HG02798 (cell line): ENCODE measurements at regions not wholly inside any gene's neighbourhood (a gene's known extent, or its start where the extent isn't known, plus 50 kb on each side); places are given as distances from the start of the nearest gene placed in this dataset.
"Not testable (repeated sequence)": the region's sequence is repeated elsewhere in the genome, so short reads cannot be mapped to it uniquely, and the experiment has no call there.

Experiments used
- ATAC-seq: cut with Tn5 transposase; IDR thresholded peaks from one replicate; pipeline ENCODE4 v1.9.1; 2021; ENCODE audit warnings: mild to moderate bottlenecking; ENCODE audit not compliant: unreplicated experiment, poor library complexity

DNA sequence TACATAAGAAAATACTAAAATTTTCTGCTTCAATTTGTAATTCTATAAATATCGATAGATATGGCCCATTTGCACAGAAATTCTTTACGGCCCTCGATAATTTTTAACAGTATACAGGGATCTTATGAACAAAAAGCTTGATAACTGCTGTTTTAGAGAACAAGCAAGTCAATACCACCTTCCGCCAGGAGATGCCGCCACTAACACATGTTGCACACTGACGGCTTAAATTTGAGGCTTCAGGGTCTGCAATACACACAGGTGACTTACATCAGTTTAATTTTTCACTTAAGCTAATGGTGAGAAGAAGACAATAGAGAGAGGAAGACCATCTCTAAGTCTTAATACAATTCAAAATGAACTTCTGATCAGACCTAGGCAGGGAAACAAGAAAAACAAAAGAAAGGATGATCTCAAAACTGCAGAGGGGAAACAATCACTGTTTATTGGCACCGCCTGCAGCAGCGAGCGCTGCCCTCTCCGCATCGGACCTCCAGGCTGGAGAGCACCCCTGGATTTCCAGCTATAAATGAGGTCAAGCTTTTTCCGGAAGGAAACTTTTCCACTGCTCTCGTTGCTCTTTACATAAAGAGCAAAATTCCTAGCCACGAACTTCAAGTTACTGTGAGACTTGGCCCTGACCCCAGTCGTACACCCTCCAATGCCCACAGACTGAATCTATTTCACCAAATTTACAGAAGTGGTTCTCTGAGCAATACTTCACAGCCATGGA is 53.9 kb downstream of the OTOR start:
- peak; percentile 71 for ATAC-seq

- ATAC-seq, result no peak
These were observed 54.4 kb downstream of the OTOR start for GRCh38 chr20:16802652-16802935.

GRCh38 chr20:16803965-16804792 is 56.0 kb downstream of the OTOR start:
- ATAC-seq, result no peak

GRCh38 chr20:16804793-16805187 is 56.6 kb downstream of the OTOR start:
- ATAC-seq, result no peak

- no peak for ATAC-seq
These were observed 57.9 kb downstream of the OTOR start for GRCh38 chr20:16806061-16806460.

GRCh38 chr20:16806886-16807285 is 58.7 kb downstream of the OTOR start:
- ATAC-seq, result no peak

- no peak for ATAC-seq
These were observed 60.6 kb downstream of the OTOR start for GRCh38 chr20:16808796-16809195.

DNA sequence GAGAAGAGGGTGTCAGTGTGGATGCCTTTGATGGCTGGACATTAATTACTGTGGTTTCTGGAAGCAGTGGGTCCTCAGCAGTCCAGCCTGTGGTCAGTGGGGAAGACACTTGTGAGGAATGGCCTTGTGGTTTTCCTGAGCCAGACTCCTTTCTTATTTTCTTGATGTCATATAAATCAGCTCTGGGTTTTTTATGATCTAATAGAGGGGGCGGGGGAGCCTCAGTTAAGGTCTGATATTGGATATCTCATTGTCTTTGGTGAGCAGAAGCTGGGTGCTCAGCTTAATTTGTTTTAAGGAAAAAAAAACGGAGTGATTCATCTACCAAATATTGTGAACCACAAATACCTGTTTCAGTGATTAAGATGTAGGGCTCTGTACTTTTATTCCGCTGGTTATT is 62.1 kb downstream of the OTOR start:
- no peak for ATAC-seq

GRCh38 chr20:16816192-16816591 is 68.0 kb downstream of the OTOR start:
- ATAC-seq, result no peak

DNA sequence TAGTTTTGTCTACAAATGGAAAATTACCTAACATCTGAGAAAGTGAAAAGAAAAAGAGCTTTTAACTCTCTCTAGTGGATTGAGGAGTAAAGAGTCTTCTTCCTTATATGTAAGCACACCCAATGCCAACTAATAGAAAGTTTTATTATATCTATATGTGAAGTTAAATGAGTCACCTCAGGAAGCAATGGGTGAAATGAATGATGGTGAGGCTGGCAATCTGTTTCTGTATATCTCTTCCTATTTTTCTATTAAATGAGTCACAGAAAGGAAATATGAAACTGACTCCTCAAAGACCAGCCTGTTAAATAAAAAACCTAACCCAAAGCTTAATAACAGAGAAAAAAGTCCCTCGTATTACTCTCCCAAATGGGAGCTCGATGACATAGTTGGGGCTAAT is 71.3 kb downstream of the OTOR start:
- ATAC-seq, result no peak

GRCh38 chr20:16821211-16822089 is 73.3 kb downstream of the OTOR start:
- ATAC-seq, result peak; percentile 73

GRCh38 chr20:16824664-16825063 is 76.5 kb downstream of the OTOR start:
- ATAC-seq, result no peak

DNA sequence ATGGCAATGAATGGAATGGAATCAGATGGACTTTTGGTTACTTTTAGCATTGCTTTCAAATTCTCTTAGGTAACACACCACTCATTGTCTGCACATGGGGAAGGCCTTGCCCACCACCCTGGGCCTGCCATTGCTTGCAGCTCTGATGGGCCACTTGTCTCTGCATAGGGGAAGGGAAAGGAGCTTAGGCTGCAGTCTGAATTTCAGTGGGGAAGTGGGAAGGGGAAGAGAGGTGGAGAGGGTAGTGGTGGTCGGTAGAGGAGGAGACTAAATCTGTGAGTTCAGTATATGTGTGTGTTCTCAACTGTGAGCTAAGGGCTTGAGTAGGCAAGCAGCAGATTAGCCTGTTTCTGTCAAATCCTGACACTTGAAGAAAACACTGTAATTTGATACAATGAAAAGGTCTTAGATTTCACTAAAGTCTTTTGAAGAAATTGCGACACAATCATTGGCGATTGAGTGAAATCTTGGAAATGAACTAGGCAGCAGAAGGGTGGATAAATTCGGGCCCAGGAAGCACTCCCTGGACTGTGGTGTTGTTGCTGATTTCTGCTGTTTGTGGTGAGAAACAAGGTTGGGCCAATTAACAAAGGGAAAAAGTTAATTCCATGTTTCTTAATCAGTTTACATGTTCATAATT is 80.6 kb downstream of the OTOR start:
- no peak for ATAC-seq

DNA sequence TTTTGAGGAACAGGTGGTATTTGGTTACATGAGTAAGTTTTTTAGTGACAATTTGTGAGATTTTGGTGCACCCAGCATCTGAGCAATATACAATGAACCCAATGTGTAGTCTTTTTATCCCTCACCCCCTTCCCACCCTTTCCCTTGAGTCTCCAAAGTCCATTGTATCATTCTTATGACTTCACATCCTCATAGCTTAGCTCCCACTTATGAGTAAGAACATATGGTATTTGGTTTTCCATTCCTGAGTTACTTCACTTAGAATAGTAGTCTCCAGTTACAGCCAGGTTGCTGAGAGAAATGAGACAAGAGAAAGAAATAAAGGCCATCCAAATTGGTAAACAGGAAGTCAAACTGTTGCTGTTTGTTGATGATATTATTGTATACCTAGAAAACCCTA is 87.5 kb downstream of the OTOR start:
- not testable (repeated sequence) for ATAC-seq

GRCh38 chr20:16842486-16843120 is 94.4 kb downstream of the OTOR start:
- no peak for ATAC-seq

DNA sequence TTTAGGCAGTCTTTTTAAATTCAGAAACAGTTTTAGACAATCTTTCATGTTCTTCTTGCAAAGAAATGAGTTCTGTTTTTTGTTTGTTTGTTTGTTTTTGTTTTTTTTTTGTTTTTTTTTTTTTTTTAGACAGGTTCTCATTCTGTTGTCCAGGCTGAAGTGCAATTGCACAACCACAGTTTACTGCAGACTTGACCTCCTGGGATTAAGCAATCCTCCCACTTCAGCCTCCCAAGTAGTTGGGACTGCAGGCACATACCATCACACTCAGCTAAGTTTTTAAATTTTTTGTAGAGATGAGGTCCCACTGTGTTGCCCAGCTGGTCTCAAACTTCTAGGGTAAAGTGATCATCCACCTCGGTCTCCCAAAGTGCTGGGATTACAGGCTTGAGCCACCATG is 96.2 kb downstream of the OTOR start:
- no peak for ATAC-seq

DNA sequence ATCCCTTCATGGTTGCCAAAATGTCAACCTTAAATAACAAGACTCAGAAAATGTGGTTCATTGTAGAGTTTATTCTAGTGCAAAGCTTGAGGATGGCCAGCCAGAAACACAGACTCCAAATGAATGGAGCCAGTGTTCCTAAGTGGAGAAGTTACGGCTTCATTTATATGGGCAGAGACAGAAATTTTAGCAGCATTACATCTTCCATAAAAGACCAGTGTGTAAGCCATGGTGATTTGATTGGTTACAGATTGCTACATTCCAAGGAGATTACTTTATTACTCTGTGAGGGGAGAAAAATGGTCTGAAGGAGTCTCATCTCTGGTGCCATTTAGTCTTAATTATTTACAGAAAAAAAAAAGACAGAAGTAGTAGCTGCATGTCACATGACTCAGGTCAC is 97.8 kb downstream of the OTOR start:
- ATAC-seq, result no peak

GRCh38 chr20:16848061-16848460 is 99.9 kb downstream of the OTOR start:
- no peak for ATAC-seq

- no peak for ATAC-seq
These were observed 100.4 kb downstream of the OTOR start for GRCh38 chr20:16848526-16848925.

- no peak for ATAC-seq
These were observed 112.8 kb downstream of the OTOR start for GRCh38 chr20:16860914-16861313.
